H1 (cell line): ENCODE measurements at regions not wholly inside any gene's neighbourhood (a gene's known extent, or its start where the extent isn't known, plus 50 kb on each side); places are given as distances from the start of the nearest gene placed in this dataset.
A peak's percentile ranks its signal among the peaks of the same experiment; 100 is the strongest.

Experiments
- CTCF ChIA-PET: fragments of 300-600 bp; sonication (Branson Sonifier 250); formaldehyde crosslinking; loops from one replicate; lab custom pipeline; 2021; ENCODE audit not compliant: partially characterized antibody; lab: Charles Lee
- POLR2A ChIA-PET: fragments of 300-600 bp; sonication (Branson Sonifier 250); formaldehyde crosslinking; loops from one replicate; lab custom pipeline; 2021; ENCODE audit warnings: inconsistent platforms; ENCODE audit not compliant: partially characterized antibody; lab: Charles Lee
- DNase-seq, 2 experiments: peaks; one replicate each; pipeline versions ENCODE4 v3.0.0 to v3.0.0-alpha.2; 2010 to 2022; ENCODE audit warnings: low spot score in 2 of 2, low read depth in 1 of 2, mixed read lengths in 1 of 2
- FAIRE-seq: peaks from 2 replicates; lab custom pipeline; 2011; peaks lifted over from hg19 to GRCh38; lab: Jason Lieb, UNC
- H2AFZ ChIP-seq: 2 replicates; pipeline ENCODE4 v1.8.1; 2012; ENCODE audit warnings: low read length, inconsistent platforms
- H2AK5ac ChIP-seq: 2 replicates; pipeline ENCODE4 v1.6.1; 2013; ENCODE audit warnings: low read depth, low read length
- H2BK120ac ChIP-seq: replicated peaks from 2 replicates; pipeline ENCODE3; 2013; ENCODE audit warnings: low read depth, low read length, inconsistent platforms
- H2BK12ac ChIP-seq: 2 replicates; pipeline ENCODE4 v1.6.1; 2013; ENCODE audit warnings: low read depth, low read length
- H2BK15ac ChIP-seq: 2 replicates; pipeline ENCODE4 v1.6.1; 2013; ENCODE audit warnings: low read length
- H2BK20ac ChIP-seq: 2 replicates; pipeline ENCODE4 v1.6.1; 2013; ENCODE audit warnings: low read length
- H2BK5ac ChIP-seq: 2 replicates; pipeline ENCODE4 v1.6.1; 2013; ENCODE audit warnings: low read depth, low read length
- H3K14ac ChIP-seq: 2 replicates; pipeline ENCODE4 v1.6.1; 2013; ENCODE audit warnings: inconsistent platforms; ENCODE audit not compliant: insufficient read length
- H3K18ac ChIP-seq: 2 replicates; pipeline ENCODE4 v1.6.1; 2013; ENCODE audit warnings: low read length; ENCODE audit errors: extremely low read depth
- H3K23ac ChIP-seq: 2 replicates; pipeline ENCODE4 v1.6.1; 2013; ENCODE audit warnings: inconsistent platforms; ENCODE audit not compliant: insufficient read length
- H3K23me2 ChIP-seq: 2 replicates; pipeline ENCODE4 v1.6.1; 2013; ENCODE audit warnings: low read depth, low read length
- H3K27ac ChIP-seq: 2 replicates; pipeline ENCODE4 v1.6.1; 2011; ENCODE audit warnings: low read depth, low read length, inconsistent platforms
- H3K27me3 ChIP-seq, 4 experiments: replicated peaks in 1 of 4; 1 replicate in 1 of 4; 2 replicates in 3 of 4; pipeline versions ENCODE4 v1.6.1 to v1.8.1; 2011 to 2013; ENCODE audit warnings: low read length in 3 of 4, mild to moderate bottlenecking in 3 of 4, inconsistent platforms in 2 of 4, mixed read lengths in 2 of 4, moderate library complexity in 1 of 4; ENCODE audit not compliant: control insufficient read depth in 3 of 4, insufficient read depth in 3 of 4; ENCODE audit errors: extremely low read depth in 1 of 4
- H3K36me3 ChIP-seq, 4 experiments: 2 replicates each; pipeline versions ENCODE4 v1.6.1 to v1.8.1; 2011 to 2013; ENCODE audit warnings: mild to moderate bottlenecking in 4 of 4, low read length in 3 of 4, moderate library complexity in 2 of 4, control low read depth in 1 of 4, inconsistent platforms in 1 of 4; ENCODE audit not compliant: insufficient read depth in 4 of 4, control insufficient read depth in 2 of 4
- H3K4ac ChIP-seq: replicated peaks from 2 replicates; pipeline ENCODE3; 2013; ENCODE audit warnings: low read length, low read depth, mixed read lengths, inconsistent platforms; ENCODE audit not compliant: insufficient read length
- H3K4me1 ChIP-seq, 4 experiments: replicated peaks in 1 of 4; 1 replicate in 1 of 4; 2 replicates in 3 of 4; pipeline versions ENCODE4 v1.6.1 to v1.8.1; 2011 to 2013; ENCODE audit warnings: low read length in 3 of 4, inconsistent platforms in 2 of 4, mixed read lengths in 1 of 4; ENCODE audit not compliant: insufficient read depth in 4 of 4, control insufficient read depth in 3 of 4
- H3K4me2 ChIP-seq, 2 experiments: 2 replicates each; pipeline versions ENCODE4 v1.6.1 to v1.8.1; 2011 to 2013; ENCODE audit warnings: low read depth in 2 of 2, low read length in 2 of 2, control low read depth in 1 of 2, inconsistent platforms in 1 of 2, mild to moderate bottlenecking in 1 of 2; ENCODE audit not compliant: insufficient read depth in 1 of 2
- H3K4me3 ChIP-seq, 4 experiments: fragments of 200-600, 300-600 bp in 1 of 4; sonication (generic), shearing (Covaris generic), sonication (Bioruptor Twin) in 1 of 4; 2 replicates each; pipeline versions ENCODE4 v1.5.1 to v1.8.1; 2011 to 2016; ENCODE audit warnings: low read length in 4 of 4, low read depth in 3 of 4, control low read depth in 2 of 4, inconsistent platforms in 2 of 4, mild to moderate bottlenecking in 2 of 4, mixed read lengths in 1 of 4, moderate library complexity in 1 of 4; ENCODE audit not compliant: insufficient read depth in 2 of 4; ENCODE audit errors: extremely low read depth in 1 of 4
- H3K56ac ChIP-seq: replicated peaks from 2 replicates; pipeline ENCODE3; 2013; ENCODE audit warnings: low read depth, mild to moderate bottlenecking, mixed read lengths, low read length, inconsistent platforms; ENCODE audit not compliant: insufficient read length
- H3K79me1 ChIP-seq: 2 replicates; pipeline ENCODE4 v1.6.1; 2013; ENCODE audit warnings: low read depth, low read length, control low read depth
- H3K79me2 ChIP-seq, 2 experiments: 2 replicates each; pipeline versions ENCODE4 v1.6.1 to v1.8.1; 2012 to 2013; ENCODE audit warnings: low read length in 2 of 2, mild to moderate bottlenecking in 2 of 2, inconsistent platforms in 1 of 2; ENCODE audit not compliant: insufficient read depth in 2 of 2, control insufficient read depth in 1 of 2
- H3K9ac ChIP-seq, 4 experiments: replicated peaks in 1 of 4; 1 replicate in 1 of 4; 2 replicates in 3 of 4; pipeline versions ENCODE4 v1.6.1 to v1.8.1; 2011 to 2013; ENCODE audit warnings: low read depth in 3 of 4, low read length in 3 of 4, control low read depth in 2 of 4, mild to moderate bottlenecking in 2 of 4, moderate library complexity in 2 of 4, inconsistent platforms in 1 of 4; ENCODE audit errors: extremely low read depth in 1 of 4
- H3K9me3 ChIP-seq, 2 experiments: 2 replicates each; pipeline versions ENCODE4 v1.6.1 to v1.8.1; 2012 to 2013; ENCODE audit warnings: mild to moderate bottlenecking in 2 of 2, moderate library complexity in 2 of 2, control low read depth in 1 of 2, inconsistent platforms in 1 of 2, low read depth in 1 of 2, low read length in 1 of 2, mixed read lengths in 1 of 2; ENCODE audit not compliant: insufficient read depth in 2 of 2
- H4K20me1 ChIP-seq, 2 experiments: replicated peaks in 1 of 2; 2 replicates each; pipeline versions ENCODE3 to v1.8.1; 2011 to 2013; ENCODE audit warnings: inconsistent platforms in 2 of 2, low read length in 2 of 2, mild to moderate bottlenecking in 1 of 2; ENCODE audit not compliant: insufficient read depth in 2 of 2, control insufficient read depth in 1 of 2
- H4K5ac ChIP-seq: 2 replicates; pipeline ENCODE4 v1.6.1; 2013; ENCODE audit warnings: low read length, low read depth, mixed read lengths, inconsistent platforms; ENCODE audit not compliant: insufficient read length
- H4K8ac ChIP-seq: 2 replicates; pipeline ENCODE4 v1.8.0; 2013; ENCODE audit warnings: mild to moderate bottlenecking, moderate library complexity, low read length, inconsistent platforms; ENCODE audit not compliant: insufficient read depth; ENCODE audit errors: extremely low read depth
- H4K91ac ChIP-seq: replicated peaks from 2 replicates; pipeline ENCODE3; 2013; ENCODE audit warnings: low read length, mixed read lengths, inconsistent platforms; ENCODE audit not compliant: insufficient read length
- E2F6 ChIP-seq: IDR thresholded peaks from 2 replicates; pipeline ENCODE4 v1.6.1; 2012; ENCODE audit warnings: inconsistent platforms
- EGR1 ChIP-seq: IDR thresholded peaks from 2 replicates; pipeline ENCODE4 v1.6.1; 2011; ENCODE audit warnings: low read depth, low read length, borderline replicate concordance
- EZH2 ChIP-seq: fragments of 200-600 bp; sonication (generic); IDR thresholded peaks from 2 replicates; pipeline ENCODE4 v1.7.1; 2012; ENCODE audit warnings: low read depth, mild to moderate bottlenecking, moderate library complexity, low read length, inconsistent platforms; ENCODE audit not compliant: severe bottlenecking
- GABPA ChIP-seq: IDR thresholded peaks from 2 replicates; pipeline ENCODE4 v1.6.1; 2011; ENCODE audit warnings: mild to moderate bottlenecking, low read length, moderate library complexity, borderline replicate concordance; ENCODE audit not compliant: insufficient read depth
- HDAC2 ChIP-seq, 2 experiments: fragments of 300-600 bp in 1 of 2; sonication (generic) in 1 of 2; IDR thresholded peaks; 2 replicates each; pipeline ENCODE4 v1.6.1; 2011 to 2012; ENCODE audit warnings: low read depth in 2 of 2, low read length in 2 of 2, mild to moderate bottlenecking in 2 of 2, moderate library complexity in 2 of 2, borderline replicate concordance in 1 of 2, inconsistent platforms in 1 of 2
- JUND ChIP-seq: IDR thresholded peaks from 2 replicates; pipeline ENCODE4 v1.6.1; 2011; ENCODE audit warnings: mild to moderate bottlenecking, improper control_type of control experiment, low read length
- KDM4A ChIP-seq: IDR thresholded peaks from one replicate; pipeline ENCODE4 v1.7.1; 2012; ENCODE audit warnings: low read depth, mild to moderate bottlenecking, moderate library complexity, low read length, inconsistent platforms; ENCODE audit not compliant: severe bottlenecking
- POLR2A ChIP-seq, 2 experiments: IDR thresholded peaks; 1 replicate in 1 of 2; 2 replicates in 1 of 2; pipeline ENCODE4 v1.6.1; 2011; ENCODE audit warnings: low read depth in 2 of 2, low read length in 2 of 2, mild to moderate bottlenecking in 2 of 2; ENCODE audit errors: control extremely low read depth in 1 of 2
- RBBP5 ChIP-seq: IDR thresholded peaks from 2 replicates; pipeline ENCODE4 v1.7.1; 2012; ENCODE audit warnings: low read depth, mild to moderate bottlenecking, inconsistent platforms, low read length, moderate library complexity, borderline replicate concordance
- RXRA ChIP-seq: IDR thresholded peaks from 2 replicates; pipeline ENCODE4 v1.6.1; 2011; ENCODE audit warnings: low read depth, mild to moderate bottlenecking, low read length, moderate library complexity; ENCODE audit not compliant: insufficient read depth
- SAP30 ChIP-seq: fragments of 300-600 bp; sonication (generic); IDR thresholded peaks from 2 replicates; pipeline ENCODE4 v1.7.1; 2012; ENCODE audit warnings: low read length, moderate library complexity, mild to moderate bottlenecking, inconsistent platforms; ENCODE audit not compliant: insufficient read depth, insufficient replicate concordance
- ZNF274 ChIP-seq: IDR thresholded peaks from 2 replicates; pipeline ENCODE4 v1.7.0; 2012; ENCODE audit warnings: low read length, borderline replicate concordance; ENCODE audit errors: extremely low read depth
- WGBS, 2 experiments: shearing (Covaris generic) in 1 of 2; methylation state at CpG; one replicate each; pipeline versions ENCODE4 v1.1.6 to v1.1.7; 2013 to 2015; ENCODE audit warnings: low lambda C conversion rate in 2 of 2, mixed read lengths in 2 of 2, inconsistent platforms in 1 of 2, low coverage in 1 of 2, missing lambda C conversion rate in 1 of 2; ENCODE audit not compliant: insufficient replicate concordance in 2 of 2, insufficient coverage in 1 of 2, insufficient read length in 1 of 2; ENCODE audit errors: extremely low coverage in 1 of 2, missing lambda C conversion rate in 1 of 2; 5-methylcytosine and 5-hydroxymethylcytosine counted together

- no peak overlapping the region for H2BK5ac ChIP-seq
- no peak overlapping the region for H4K5ac ChIP-seq
- FAIRE-seq (no peak), DNase-seq (no peak)
- H4K91ac ChIP-seq = no peak overlapping the region
- no peak overlapping the region for H3K18ac ChIP-seq
- no peaks in the 10 kb centered on the region for H3K36me3 ChIP-seq
- no peaks in the 10 kb centered on the region for H3K79me2 ChIP-seq
- no peak overlapping the region for H3K4ac ChIP-seq
- H3K27me3 ChIP-seq = no peaks in the 10 kb centered on the region
- no peak overlapping the region for H2AFZ ChIP-seq
- POLR2A ChIA-PET = no interaction called here
- H3K4me3 ChIP-seq = no peak overlapping the region
- H2AK5ac ChIP-seq = no peak overlapping the region; the same call in 1 of the 2 replicates
- H3K27ac ChIP-seq = no peak overlapping the region
- no peaks in the 10 kb centered on the region for H3K9me3 ChIP-seq
- no peak overlapping the region for H2BK12ac ChIP-seq
- no peak overlapping the region for H2BK20ac ChIP-seq
- H3K56ac ChIP-seq = no peak overlapping the region
- no peaks in the 10 kb centered on the region for H4K20me1 ChIP-seq
- H3K23ac ChIP-seq = no peak overlapping the region
- 94% methylated on average over 8 of the region's 8 CpGs; no CpG with 5 or more reads in 1 of the 2 experiments for WGBS, 2 experiments
- H3K4me2 ChIP-seq = no peak overlapping the region
- CTCF ChIA-PET = no interaction called here
- H4K8ac ChIP-seq = no peak overlapping the region
- 0 out of 2 replicates have a peak overlapping the region, but pooled peaks have one; percentile 89 for H2BK15ac ChIP-seq
- peaks cover 10 to 24% (median 16%) of the 10 kb centered on the region in 4 experiments for H3K4me1 ChIP-seq
- no peaks in the 10 kb centered on the region for H3K23me2 ChIP-seq
- no peak overlapping the region for H3K14ac ChIP-seq
- TF ChIP-seq POLR2A (IDR thresholded peaks at IDR 0.05; ENCODE audit: control extremely low read depth in 1 of 2, low read depth in 2 of 2, low read length in 2 of 2) (no peak), RXRA (no peak), E2F6 (no peak), SAP30 (no peak), HDAC2 (IDR thresholded peaks at IDR 0.05; ENCODE audit: borderline replicate concordance in 1 of 2, low read depth in 2 of 2, low read length in 2 of 2) (no peak), KDM4A (no peak), GABPA (no peak), JUND (no peak), EZH2 (no peak), EGR1 (no peak), ZNF274 (no peak), RBBP5 (no peak)
- H3K79me1 ChIP-seq = no peaks in the 10 kb centered on the region
- H3K9ac ChIP-seq = no peak overlapping the region
- H2BK120ac ChIP-seq = no peak overlapping the region
These were observed 96.5 kb upstream of the CITED2 start for GRCh38 chr6:139470997-139471396.
